CD4-positive, alpha-beta T cell (primary cell): ENCODE measurements at regions not wholly inside any gene's neighbourhood (a gene's known extent, or its start where the extent isn't known, plus 50 kb on each side); places are given as distances from the start of the nearest gene placed in this dataset.

Experiments used
- ATAC-seq: fragments of 200-7000 bp; cut with Tn5 transposase; one replicate; pipeline ENCODE4 v1.10.0; 2022; ENCODE audit warnings: mild to moderate bottlenecking; ENCODE audit not compliant: poor library complexity
- CTCF ChIA-PET: fragments of 350-600 bp; sonication (Branson Sonifier 250); formaldehyde crosslinking; loops from one replicate; lab custom pipeline; 2021; ENCODE audit warnings: antibody characterized with exemption, inconsistent platforms; lab: Charles Lee
- POLR2A ChIA-PET: fragments of 350-600 bp; sonication (Branson Sonifier 250); formaldehyde crosslinking; loops from one replicate; lab custom pipeline; 2021; ENCODE audit warnings: antibody characterized with exemption, inconsistent platforms; lab: Charles Lee
- DNase-seq, 14 experiments: peaks; one replicate each; pipeline ENCODE4 v3.0.0-alpha.2; 2013 to 2020; ENCODE audit warnings: mixed read lengths in 2 of 14
- H3K27ac ChIP-seq, 2 donors: one replicate each; pipeline versions ENCODE4 v1.5.1 to v1.7.0; 2013; ENCODE audit warnings: low read length in 2 of 2, low read depth in 1 of 2, mild to moderate bottlenecking in 1 of 2
- H3K27me3 ChIP-seq, 2 experiments: 1 replicate in 1 of 2; 2 replicates in 1 of 2; pipeline versions ENCODE4 v1.6.1 to v1.7.0; 2013; ENCODE audit warnings: low read length in 2 of 2, control low read depth in 1 of 2, mild to moderate bottlenecking in 1 of 2, moderate library complexity in 1 of 2; ENCODE audit not compliant: insufficient read depth in 2 of 2, control insufficient read depth in 1 of 2
- H3K36me3 ChIP-seq: one replicate; pipeline ENCODE4 v1.6.1; 2013; ENCODE audit warnings: low read length, control low read depth; ENCODE audit not compliant: insufficient read depth
- H3K4me1 ChIP-seq: one replicate; pipeline ENCODE4 v1.6.1; 2013; ENCODE audit warnings: low read length, control low read depth; ENCODE audit not compliant: insufficient read depth
- H3K4me3 ChIP-seq: one replicate; pipeline ENCODE4 v1.5.1; 2013; ENCODE audit warnings: mild to moderate bottlenecking, low read length, moderate library complexity
- H3K9me3 ChIP-seq, 2 experiments: 1 replicate in 1 of 2; 2 replicates in 1 of 2; pipeline versions ENCODE4 v1.6.1 to v1.7.0; 2013; ENCODE audit warnings: low read length in 2 of 2, mild to moderate bottlenecking in 2 of 2, control low read depth in 1 of 2, moderate library complexity in 1 of 2; ENCODE audit not compliant: control insufficient read depth in 1 of 2, insufficient read depth in 1 of 2
- H3K27ac Mint-ChIP-seq: one replicate; pipeline ENCODE4 v1.8.0; 2020; ENCODE audit warnings: mixed read lengths
- H3K27me3 Mint-ChIP-seq: one replicate; pipeline ENCODE4 v1.8.0; 2021; ENCODE audit warnings: mixed read lengths
- H3K36me3 Mint-ChIP-seq: one replicate; pipeline ENCODE4 v1.8.0; 2021; ENCODE audit warnings: low read depth, mixed read lengths
- H3K4me1 Mint-ChIP-seq: one replicate; pipeline ENCODE4 v1.8.0; 2021; ENCODE audit warnings: low read depth, mixed read lengths
- H3K4me3 Mint-ChIP-seq: one replicate; pipeline ENCODE4 v1.8.0; 2020; ENCODE audit warnings: mild to moderate bottlenecking, mixed read lengths
- H3K9me3 Mint-ChIP-seq: one replicate; pipeline ENCODE4 v1.8.0; 2020; ENCODE audit warnings: mixed read lengths
- intact Hi-C, 2 experiments: fragments of 100-400 bp; cut with DNase I in 1 of 2; cut with micrococcal nuclease in 1 of 2; formaldehyde crosslinking; loops; one replicate each; pipeline versions ENCODE4 v1.15.1 to v1.9.0; 2023 to 2025; cut with DNase I, micrococcal nuclease
- TF ChIP-seq, protein P1 (sequence below): fragments of 200-600 bp; IDR thresholded peaks from one replicate; pipeline ENCODE4 v1.8.0; 2022; ENCODE audit warnings: antibody characterized with exemption, mild to moderate bottlenecking

DNA sequence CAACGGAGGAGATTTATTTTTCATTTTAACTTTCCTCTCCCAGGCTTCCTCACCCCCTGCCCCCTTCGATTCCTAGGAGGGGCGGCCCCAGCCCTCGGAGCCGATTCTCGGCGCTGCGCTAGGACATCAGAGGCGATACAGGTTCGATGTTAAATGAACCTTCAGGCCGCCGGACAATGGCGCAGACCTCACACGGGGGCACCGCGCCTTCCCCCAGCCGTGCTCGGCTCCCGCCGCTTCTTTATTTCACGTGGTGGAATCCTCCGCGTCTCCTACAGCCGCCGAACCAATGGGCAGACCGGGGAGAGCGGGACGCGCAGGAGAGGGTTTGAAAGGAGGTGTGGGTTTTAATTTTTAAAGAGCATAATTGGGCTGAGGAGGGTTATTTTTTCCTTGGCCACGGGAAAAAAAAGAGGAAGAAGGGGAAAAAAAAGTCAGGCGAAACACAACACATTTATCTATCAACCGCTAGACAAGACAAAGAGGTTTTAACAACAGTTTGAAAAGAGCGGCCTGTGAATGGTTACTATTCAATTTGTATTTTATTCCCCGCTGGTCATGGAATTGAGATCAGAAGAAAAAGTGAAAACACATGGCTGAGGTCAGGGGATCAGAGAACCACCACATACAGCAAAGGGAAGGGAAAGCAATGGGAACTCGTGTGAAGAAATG, 126.8 kb downstream of the TMEM174 start:
- TF ChIP-seq, protein P1, sequence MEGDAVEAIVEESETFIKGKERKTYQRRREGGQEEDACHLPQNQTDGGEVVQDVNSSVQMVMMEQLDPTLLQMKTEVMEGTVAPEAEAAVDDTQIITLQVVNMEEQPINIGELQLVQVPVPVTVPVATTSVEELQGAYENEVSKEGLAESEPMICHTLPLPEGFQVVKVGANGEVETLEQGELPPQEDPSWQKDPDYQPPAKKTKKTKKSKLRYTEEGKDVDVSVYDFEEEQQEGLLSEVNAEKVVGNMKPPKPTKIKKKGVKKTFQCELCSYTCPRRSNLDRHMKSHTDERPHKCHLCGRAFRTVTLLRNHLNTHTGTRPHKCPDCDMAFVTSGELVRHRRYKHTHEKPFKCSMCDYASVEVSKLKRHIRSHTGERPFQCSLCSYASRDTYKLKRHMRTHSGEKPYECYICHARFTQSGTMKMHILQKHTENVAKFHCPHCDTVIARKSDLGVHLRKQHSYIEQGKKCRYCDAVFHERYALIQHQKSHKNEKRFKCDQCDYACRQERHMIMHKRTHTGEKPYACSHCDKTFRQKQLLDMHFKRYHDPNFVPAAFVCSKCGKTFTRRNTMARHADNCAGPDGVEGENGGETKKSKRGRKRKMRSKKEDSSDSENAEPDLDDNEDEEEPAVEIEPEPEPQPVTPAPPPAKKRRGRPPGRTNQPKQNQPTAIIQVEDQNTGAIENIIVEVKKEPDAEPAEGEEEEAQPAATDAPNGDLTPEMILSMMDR = no peak
- no peaks in the 10 kb centered on the region for H3K36me3 ChIP-seq
- ATAC-seq = no peak
- Mint-ChIP-seq H3K9me3 (no peaks in the 10 kb centered on the region), H3K27ac (no peak overlapping the region), H3K4me1 (peaks cover 21% of the 10 kb centered on the region), H3K27me3 (peaks cover 89% of the 10 kb centered on the region), H3K4me3 (no peak overlapping the region), H3K36me3 (no peaks in the 10 kb centered on the region)
- ChIA-PET POLR2A (no interaction called here), CTCF (interaction anchor here (1.1 to 1.4 kb wide), 2 partner anchors 107 to 151 kb away, joined by 3 read pairs; no protein-coding TSS in a partner anchor)
- no peak overlapping the region for H3K4me3 ChIP-seq
- peaks cover 85 to 99% of the 10 kb centered on the region in 2 experiments for H3K27me3 ChIP-seq
- no peak overlapping the region for H3K27ac ChIP-seq
- peaks cover 0 to 40% of the 10 kb centered on the region in 2 experiments for H3K9me3 ChIP-seq
- no peak for DNase-seq
- intact Hi-C loops = loop anchor here in 1 of 2 experiments (5.0 kb wide), 1 partner anchor 152 kb away; no protein-coding TSS in a partner anchor
- peaks cover 20% of the 10 kb centered on the region for H3K4me1 ChIP-seq

DNA sequence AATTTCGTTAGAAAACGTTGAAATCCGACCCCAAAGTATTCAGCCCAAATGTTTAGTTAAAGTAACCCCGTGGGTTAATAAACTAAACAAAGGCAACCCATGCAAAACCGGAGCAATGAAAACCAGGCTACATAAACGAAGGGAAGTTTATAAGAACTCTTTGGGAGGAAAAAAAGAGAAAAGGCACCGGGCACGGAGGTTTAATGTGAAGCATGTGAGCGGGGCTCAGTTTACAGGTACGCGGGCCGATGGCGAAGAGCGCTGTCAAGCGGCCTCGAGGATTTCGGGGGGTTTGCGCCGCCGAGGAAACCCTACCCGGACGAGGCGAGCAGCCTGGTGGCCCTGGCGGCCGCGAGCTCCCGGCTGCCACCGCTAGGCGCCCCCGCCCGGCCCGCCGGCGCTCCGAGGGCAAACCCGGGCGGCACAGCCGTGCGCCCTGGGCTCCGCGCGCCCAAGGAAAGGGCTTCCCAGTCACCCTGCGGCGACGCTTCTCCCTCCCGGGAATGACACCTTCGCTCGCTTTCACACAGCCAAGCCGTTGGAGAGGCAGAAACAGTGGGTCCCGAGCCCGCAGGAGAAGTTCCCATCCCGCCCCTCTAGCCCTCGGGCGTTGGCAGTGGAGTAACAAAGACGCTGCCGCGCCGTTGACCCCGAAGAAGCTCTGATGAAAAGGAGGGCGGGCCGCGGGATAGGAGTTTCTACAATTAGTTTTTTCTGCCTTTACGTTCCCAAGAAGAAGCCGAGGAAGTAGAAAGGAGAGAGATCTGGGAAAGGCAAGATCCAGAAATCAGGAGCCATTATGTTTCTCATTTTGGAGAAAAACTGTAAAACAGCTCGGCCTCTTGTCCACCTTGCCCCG, 126.0 kb downstream of the TMEM174 start:
- intact Hi-C loops = no loop called here
- Mint-ChIP-seq H3K4me1 (peaks cover 21% of the 10 kb centered on the region), H3K4me3 (no peak overlapping the region), H3K27ac (no peak overlapping the region), H3K9me3 (no peaks in the 10 kb centered on the region), H3K27me3 (peaks cover 89% of the 10 kb centered on the region), H3K36me3 (no peaks in the 10 kb centered on the region)
- no peak for ATAC-seq
- CTCF ChIA-PET = interaction anchor here (1.1 to 1.4 kb wide), 2 partner anchors 108 to 152 kb away, joined by 3 read pairs; no protein-coding TSS in a partner anchor
- peaks cover 83 to 97% of the 10 kb centered on the region in 2 experiments for H3K27me3 ChIP-seq
- no peak overlapping the region for H3K4me3 ChIP-seq
- peaks cover 20% of the 10 kb centered on the region for H3K4me1 ChIP-seq
- TF ChIP-seq, protein P1 = no peak
- H3K27ac ChIP-seq = no peak overlapping the region
- no peaks in the 10 kb centered on the region for H3K36me3 ChIP-seq
- POLR2A ChIA-PET = no interaction called here
- DNase-seq = peak in 3 of 14 experiments; percentile 2 to 31 (median 24)
- peaks cover 0 to 39% of the 10 kb centered on the region in 2 experiments for H3K9me3 ChIP-seq

DNA sequence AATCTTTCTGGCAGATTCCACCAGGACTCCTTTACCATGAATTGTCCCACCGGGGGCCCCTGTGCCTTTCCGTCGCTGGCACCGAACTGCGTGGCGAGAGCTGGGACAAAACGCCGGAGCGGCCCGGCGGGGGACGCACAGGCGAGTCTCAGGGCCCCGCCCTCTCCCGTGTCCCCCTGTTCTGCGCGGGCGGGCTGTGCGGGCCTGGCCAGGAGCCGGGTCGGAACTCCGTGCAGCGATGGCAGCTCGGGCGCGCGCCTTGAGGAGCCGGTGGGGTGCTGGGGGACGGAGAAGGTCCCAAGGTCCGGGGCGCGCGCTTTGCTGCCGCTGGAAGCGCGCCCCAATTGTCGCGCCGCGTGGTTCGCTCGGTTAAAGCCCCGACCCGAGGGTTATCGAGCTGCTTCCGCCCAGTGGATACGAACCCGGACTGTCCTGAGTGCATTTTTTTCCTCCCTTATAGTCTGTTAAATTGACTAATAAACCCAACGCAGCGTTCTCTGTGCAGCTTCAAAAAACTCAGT, 125.3 kb downstream of the TMEM174 start:
- POLR2A ChIA-PET = no interaction called here
- CTCF ChIA-PET = interaction anchor here (1.1 to 1.5 kb wide), 3 partner anchors 108 to 153 kb away, joined by 3 read pairs; no protein-coding TSS in a partner anchor
- H3K4me3 Mint-ChIP-seq = no peak overlapping the region

More for the DNA sequence above, 125.3 kb downstream of the TMEM174 start:
- H3K4me3 ChIP-seq = no peak overlapping the region
- peaks cover 0 to 32% of the 10 kb centered on the region in 2 experiments for H3K9me3 ChIP-seq
- Mint-ChIP-seq H3K36me3 (no peaks in the 10 kb centered on the region), H3K27ac (no peak overlapping the region), H3K4me1 (peaks cover 21% of the 10 kb centered on the region), H3K27me3 (peaks cover 92% of the 10 kb centered on the region), H3K9me3 (no peaks in the 10 kb centered on the region)
- H3K27ac ChIP-seq = no peak overlapping the region
- intact Hi-C loops = no loop called here
- no peaks in the 10 kb centered on the region for H3K36me3 ChIP-seq
- peaks cover 16% of the 10 kb centered on the region for H3K4me1 ChIP-seq
- TF ChIP-seq, protein P1 = no peak
- H3K27me3 ChIP-seq = peaks cover 82 to 95% of the 10 kb centered on the region in 2 experiments
- DNase-seq (no peak), ATAC-seq (no peak)
